DND-41 (cell line): ENCODE measurements at regions not wholly inside any gene's neighbourhood (a gene's known extent, or its start where the extent isn't known, plus 50 kb on each side); places are given as distances from the start of the nearest gene placed in this dataset.

Experiments used
- CTCF ChIP-seq: IDR thresholded peaks from 2 replicates; pipeline ENCODE4 v1.5.1; 2012; ENCODE audit warnings: borderline replicate concordance, low read length, moderate library complexity, mild to moderate bottlenecking; ENCODE audit not compliant: poor library complexity, severe bottlenecking; ENCODE audit errors: extremely low read depth
- EZH2 ChIP-seq: IDR thresholded peaks from 3 replicates; pipeline ENCODE4 v1.6.1; 2012; ENCODE audit warnings: borderline replicate concordance, low read depth, mild to moderate bottlenecking, moderate library complexity, low read length, inconsistent platforms; ENCODE audit not compliant: severe bottlenecking

GRCh38 chr16:65278874-65279273 lies 157.0 kb upstream of the CDH11 start:
- no peak for TF ChIP-seq CTCF
- TF ChIP-seq EZH2, result no peak
